ENCODE measurements at regions not wholly inside any gene's neighbourhood (a gene's known extent, or its start where the extent isn't known, plus 50 kb on each side); places are given as distances from the start of the nearest gene placed in this dataset.

- DNase-seq: no peak
Observed at GRCh38 chrX:128165884-128166408, 113.7 kb upstream of the ACTRT1 start.

- DNase-seq: no peak
Observed at GRCh38 chrX:128156204-128156603, 104.0 kb upstream of the ACTRT1 start.

GRCh38 chrX:128142745-128143144 is 90.5 kb upstream of the ACTRT1 start:
- no peak for DNase-seq

- peak; percentile 2 for DNase-seq
Observed at GRCh38 chrX:128106630-128107029, 54.4 kb upstream of the ACTRT1 start.

- DNase-seq: no peak
Observed at GRCh38 chrX:128105659-128106058, 53.5 kb upstream of the ACTRT1 start.

Data from activated CD4-positive, alpha-beta T cell treated with anti-CD3 and anti-CD28 coated beads, Interleukin-2, amount 50 U/mL, for 16 hours (primary cell).